GM21526 (cell line): ENCODE measurements at regions not wholly inside any gene's neighbourhood (a gene's known extent, or its start where the extent isn't known, plus 50 kb on each side); places are given as distances from the start of the nearest gene placed in this dataset.

Experiments
- ATAC-seq: cut with Tn5 transposase; IDR thresholded peaks from one replicate; pipeline ENCODE4 v1.9.1; 2021; ENCODE audit warnings: moderate library complexity; ENCODE audit not compliant: unreplicated experiment, low FRiP score

DNA sequence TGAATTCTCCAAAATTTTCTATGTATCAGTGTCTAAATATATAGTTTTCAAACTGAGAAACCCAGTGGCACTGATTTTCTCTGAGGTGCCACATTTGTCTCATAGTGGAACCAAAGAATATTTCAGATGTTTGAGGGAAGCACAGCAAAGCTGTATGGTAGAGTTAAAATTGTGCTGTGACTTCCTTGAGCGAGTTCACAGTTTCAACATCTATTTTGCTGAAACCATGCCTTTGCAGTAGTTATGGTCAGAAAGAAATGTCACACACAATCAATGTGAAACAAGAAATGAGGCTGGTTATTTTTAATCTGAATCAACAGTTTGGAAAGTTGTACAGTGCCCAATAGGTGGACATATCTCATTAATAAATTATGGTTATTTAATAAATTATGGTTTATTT, 394.0 kb upstream of the SPTLC3 start:
- ATAC-seq = no peak

DNA sequence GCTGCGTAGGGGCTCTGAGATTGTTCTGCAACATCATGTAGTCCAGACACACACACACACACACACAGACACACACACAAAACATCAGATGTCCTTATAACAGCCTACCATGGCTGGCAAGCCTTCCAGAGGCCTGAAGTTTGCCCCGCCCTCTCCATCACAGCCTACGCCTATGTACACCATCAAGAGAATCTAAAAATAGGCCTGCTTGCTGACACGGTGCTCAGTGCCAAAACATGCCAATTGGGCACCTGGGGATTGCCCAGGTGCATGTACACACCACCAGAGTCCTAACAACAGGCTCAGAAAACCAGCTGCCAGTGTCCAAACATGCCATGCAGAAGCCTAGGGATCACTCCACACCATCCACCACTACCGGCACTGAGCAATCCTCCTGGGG, 391.7 kb upstream of the SPTLC3 start:
- ATAC-seq = no peak

DNA sequence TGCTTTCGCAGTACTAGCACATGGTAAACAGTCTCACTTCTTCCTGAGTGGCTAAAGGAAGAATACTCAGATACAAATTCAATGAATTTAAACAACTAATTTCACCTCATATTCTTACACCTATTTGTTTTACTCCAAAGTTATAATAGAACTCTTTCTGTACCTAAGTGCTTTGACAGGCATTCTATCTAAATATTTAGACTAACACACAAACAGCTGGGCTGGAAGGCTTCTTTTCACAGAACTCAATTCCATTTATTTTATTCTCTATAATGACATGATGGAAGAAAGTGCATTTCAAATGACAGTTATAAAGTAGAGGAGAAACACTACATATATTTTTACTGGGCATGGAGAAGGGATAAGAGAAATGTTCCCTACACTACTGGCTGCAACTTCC, 384.9 kb upstream of the SPTLC3 start:
- no peak for ATAC-seq

DNA sequence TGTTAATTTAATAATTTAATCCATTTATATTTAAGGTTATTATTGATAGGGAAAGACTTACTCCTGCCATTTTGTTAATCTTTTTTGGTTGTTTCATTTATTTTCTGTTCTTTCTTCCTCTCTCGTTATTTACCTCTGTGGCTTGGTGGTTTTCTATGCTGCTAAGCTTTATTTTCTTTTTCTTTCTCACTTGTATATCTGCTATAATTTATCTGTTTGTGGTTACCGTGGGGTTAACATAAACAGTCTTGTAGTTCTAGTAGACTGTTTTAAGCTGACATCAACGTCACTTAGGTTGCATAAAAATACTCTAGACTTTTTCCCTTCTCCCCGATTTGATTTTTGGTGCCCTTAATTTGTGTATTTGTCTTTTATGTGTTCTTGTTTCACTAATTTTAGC, 381.3 kb upstream of the SPTLC3 start:
- ATAC-seq = no peak

DNA sequence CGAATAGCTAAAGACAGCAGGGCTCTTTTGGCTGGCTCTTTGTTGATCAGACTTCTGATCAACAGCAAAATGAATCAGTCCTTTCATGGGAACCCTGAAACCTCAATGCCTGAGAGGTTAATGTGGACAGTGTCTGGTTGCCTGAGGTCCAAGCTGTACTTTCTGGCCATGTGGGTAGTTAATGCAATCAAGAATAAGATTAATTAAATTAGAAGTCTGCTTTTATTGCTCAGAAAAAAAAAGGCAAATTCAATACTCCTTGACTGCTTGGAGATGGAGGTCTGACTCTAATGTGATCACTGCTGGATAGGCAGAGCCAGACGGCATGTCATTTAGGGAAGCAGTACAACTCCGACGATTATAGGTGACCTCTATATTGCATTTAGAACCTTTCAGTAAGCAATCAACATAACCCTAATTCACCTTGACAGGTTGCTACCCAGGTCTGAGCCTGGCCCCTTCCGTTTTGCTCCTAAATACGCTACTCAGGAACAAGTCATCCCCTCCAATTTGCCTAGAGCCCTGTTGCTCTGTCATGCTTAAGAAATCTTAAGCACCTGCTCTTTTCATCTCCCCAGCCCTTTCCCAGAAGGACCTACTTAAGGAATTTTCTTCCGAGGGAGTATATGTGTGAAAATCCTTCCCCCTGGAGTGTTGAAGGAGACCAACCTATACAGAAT, 370.0 kb upstream of the SPTLC3 start:
- ATAC-seq = no peak

DNA sequence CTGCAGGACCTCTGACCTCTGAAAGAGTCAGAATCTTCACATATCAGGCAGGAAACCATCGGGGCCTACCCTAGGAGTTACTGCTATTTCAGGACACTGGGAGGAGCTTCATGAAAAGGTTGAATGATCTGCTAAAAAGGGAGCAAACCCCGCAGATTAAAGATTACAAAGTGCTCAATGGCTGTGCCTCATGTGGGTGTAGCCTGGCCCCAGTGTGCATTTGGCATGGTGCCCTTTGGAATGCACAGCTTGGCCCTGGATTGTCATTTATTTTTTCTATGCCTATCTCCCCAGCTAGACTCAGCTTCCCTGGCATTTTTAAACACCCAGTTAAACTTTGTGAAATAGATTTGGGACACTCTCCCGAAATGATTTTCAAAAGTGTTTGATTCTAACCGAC, 368.5 kb upstream of the SPTLC3 start:
- ATAC-seq = no peak

DNA sequence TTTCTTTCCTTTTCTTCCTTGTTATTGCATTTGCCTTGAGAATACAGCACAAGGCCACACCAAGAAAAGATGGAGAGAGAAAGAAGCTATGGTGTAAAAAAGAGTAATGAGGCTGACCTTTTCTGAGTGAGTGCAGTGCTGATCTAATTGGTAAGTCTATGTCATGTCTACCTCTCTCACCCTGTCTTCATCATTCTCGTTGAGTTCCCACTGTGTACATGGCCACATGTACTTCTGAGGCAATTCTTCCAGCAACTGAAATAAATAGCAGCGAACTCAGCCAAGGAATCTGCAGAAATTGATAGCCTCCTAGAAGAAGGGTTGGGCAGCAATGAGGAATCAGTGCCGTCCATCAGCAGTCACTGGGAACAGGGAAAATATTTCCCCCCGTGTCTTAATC, 367.2 kb upstream of the SPTLC3 start:
- ATAC-seq = no peak

DNA sequence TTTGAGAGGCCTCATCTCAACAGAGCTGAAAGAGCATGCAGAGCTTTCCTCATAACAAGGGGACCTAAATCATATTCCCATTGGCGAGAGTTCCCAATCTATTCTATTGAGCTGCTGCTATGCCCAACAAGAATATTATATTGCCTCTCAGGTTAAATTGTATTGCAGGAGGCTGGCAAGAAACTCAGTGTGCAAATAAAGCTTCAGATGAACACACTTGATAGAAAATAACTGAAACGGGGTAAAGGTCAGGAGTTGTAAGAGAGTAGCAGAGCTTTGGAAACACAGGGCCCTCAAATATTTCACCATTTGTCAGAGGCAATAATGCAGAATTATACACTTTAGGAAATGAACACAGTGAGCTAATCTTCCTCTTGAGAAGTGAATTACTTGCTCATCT, 364.3 kb upstream of the SPTLC3 start:
- no peak for ATAC-seq

DNA sequence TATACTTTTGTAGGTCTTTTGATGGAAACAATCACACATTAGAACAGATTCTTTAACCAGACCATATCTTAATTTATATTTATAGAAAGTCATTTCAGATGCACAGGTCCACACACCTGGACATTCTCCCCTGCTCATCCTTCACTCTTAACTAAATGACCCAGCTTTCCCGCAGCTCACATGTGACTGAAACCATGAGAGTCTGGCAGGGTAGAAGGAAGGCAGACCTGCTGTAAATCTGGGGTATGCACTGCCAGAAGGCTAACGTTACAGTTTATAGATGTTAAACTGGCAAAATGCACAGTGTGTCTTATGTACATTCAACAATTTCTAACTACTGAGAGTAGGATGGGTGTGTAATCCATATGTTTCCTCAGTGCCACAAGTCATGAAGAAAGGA, 359.5 kb upstream of the SPTLC3 start:
- no peak for ATAC-seq

DNA sequence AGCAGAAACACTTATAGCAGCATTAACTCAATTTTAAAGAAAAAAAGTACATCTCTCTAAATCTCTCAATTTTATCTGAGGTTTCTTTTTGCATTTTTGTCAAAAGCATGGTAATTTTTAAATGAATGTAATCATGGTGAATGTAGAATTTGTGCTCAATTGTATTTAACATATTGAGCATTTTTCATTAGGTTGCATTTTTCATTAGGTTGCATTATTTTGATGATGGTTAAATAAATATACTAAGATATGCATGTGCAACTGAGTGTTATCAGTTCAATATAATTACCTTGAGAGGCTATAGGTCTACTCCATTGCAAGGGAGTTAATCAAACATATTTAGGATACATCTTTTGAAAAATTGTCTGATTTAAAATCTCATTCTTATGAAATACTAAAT, 355.1 kb upstream of the SPTLC3 start:
- no peak for ATAC-seq

DNA sequence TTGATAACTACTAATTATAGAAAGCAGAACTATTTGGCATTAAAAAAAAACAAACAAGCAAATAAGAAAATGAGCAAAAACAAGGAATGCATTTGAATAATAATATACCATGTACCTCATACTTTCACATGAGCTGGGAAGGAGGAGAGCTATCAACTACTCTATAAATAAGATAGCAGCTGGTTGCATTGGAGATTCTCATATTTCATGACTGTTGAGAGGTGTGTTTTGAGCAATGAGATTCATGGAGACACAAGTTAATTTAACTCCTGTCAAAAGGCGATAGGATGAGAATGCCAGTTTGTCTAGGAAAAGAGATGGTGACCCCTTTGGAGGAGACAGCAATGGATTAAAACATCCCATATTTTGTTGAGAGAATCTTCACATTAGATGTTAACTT, 348.8 kb upstream of the SPTLC3 start:
- ATAC-seq = no peak

DNA sequence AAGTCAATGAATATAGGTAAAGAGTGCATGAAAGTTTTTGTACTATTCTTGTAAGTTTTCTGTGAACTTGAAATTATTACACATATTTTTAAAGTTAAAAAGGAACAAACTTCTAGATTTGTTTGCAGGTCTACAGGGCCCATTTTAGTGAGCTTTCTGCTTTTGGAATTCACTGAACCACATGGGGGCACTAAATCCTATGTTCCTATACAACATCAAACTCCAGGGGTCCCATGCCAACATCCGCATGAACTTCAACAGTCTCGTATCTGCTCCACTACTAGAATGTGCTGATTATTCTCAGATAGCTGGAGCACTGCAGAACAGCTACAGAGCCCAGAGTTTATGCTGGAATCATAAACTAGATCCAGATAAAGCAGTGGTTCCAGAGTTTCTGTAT, 347.9 kb upstream of the SPTLC3 start:
- no peak for ATAC-seq

DNA sequence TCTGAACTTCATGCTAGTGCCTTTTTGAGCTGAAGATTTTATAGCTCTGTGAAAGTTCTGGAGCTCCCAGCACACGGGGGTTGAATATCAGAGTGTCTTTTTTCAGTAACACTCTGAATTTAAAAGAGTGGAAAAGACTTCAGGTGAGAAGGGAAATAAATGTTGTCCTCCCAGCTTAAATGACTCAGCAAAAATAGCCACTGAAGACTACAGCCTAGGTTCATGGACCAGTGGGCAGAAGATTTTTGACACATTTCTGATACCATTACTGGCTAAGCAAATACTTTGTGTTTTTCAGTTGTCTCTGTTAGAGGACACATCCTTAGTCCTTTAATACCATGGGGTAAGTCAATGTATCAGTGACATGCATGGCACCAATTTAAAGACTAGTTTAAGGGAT, 338.5 kb upstream of the SPTLC3 start:
- ATAC-seq = no peak

DNA sequence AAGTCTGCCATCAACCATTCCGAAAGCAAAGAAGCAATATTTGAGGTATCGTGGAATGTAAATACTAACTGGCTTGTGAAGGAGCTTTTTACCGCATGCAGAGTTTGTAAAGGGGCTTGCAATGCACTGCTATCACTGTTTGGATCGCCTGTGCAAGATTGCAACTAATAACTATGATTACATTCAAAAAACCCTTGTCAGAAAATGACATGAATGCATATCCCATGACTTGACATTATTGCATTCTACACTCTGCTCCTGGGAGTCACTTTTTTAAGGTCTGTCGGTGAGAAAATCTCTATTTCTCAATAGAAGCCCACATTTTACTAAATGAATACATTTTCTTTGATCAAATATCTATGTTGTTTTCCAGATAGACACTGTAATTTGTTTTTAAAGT, 335.4 kb upstream of the SPTLC3 start:
- no peak for ATAC-seq

DNA sequence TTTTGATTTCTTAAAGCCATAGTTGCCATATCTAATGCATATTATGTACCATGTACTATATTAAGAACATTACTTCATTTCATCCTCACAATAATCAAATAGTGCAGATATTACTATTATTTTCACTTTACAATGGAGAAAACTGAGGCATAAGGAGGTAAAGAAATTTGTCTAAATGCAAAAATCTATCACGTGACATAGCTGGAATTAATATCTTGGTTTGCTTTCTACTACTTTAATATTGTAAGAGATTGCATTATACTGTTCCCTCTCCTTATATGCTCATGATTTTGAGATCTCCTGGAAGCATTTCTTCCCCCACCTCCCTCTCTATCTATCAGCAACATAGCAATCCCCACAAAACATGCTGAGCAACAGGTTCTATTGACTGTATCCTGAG, 330.8 kb upstream of the SPTLC3 start:
- ATAC-seq = no peak

DNA sequence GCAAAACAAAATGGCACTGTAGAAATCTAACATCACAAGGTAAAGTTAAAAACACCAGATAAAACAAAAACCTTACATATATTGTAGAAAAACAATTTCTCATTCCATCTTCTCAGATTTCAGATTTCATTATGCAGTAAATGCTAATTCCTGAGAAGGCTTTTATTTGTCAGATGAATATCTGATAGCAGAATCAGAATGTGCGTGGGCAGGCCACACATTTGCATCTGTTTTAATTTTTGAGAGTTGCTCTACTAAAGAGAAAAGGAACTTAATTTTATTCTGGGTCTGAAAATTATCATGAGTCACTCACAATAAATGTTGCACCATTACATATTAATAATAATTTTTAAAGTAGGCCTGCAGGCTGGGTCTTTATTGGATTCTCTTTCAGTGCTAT, 329.3 kb upstream of the SPTLC3 start:
- no peak for ATAC-seq

DNA sequence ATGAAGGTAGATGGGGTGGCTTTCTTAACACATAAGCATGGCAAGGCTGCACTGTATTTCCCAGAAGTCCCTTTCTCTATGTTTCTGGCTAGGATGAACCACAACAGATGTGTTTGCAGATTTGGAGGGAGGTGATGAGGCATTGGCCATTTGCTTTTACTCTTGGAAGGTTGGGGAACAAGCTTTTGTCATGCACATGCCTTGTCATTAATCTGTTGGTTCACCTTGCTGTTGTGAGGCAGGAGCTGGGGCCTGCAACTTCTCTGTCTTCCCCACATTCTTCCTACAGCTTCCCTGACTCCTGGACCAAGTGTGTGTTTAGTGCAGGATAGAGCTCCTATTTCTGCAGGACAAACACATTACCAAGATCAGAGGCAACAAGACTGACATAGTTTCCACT, 326.2 kb upstream of the SPTLC3 start:
- ATAC-seq = no peak

DNA sequence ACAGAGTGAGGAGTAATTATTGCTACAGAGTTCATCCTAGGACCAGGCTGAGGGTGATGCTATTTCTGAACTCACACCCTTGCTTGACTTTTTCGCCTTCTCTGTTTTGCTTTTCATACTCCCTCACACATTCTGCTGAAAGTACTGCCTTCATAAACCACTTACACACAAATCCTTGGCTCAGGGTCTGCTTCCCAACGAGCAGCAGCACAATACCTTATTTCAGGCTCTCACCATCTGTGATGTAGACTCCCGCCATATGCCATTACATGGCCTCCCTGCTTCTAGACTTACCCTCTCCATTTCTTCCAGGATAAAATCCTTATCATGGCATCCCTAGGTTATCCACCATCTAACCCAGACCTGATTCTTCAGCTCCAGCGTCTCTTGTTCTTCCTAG, 321.3 kb upstream of the SPTLC3 start:
- no peak for ATAC-seq

DNA sequence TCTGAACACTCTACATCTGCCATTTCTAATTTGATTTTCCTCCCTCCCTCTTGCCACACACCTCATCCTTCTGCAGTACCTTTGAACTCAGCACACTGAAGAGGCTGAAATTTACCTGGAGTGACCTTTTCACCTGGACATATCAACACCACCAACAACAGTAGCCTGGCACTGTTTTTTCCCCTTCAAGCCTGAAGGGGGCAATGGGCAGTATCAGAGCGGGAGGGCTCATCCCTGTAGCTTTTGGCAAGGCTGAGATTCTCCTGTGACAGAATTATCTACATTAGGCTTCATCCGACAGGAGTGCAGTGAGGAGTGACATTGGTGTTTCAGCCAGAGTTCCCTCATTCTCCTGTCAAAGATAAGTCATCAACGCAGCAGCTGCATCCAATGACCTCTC, 312.8 kb upstream of the SPTLC3 start:
- ATAC-seq = no peak

DNA sequence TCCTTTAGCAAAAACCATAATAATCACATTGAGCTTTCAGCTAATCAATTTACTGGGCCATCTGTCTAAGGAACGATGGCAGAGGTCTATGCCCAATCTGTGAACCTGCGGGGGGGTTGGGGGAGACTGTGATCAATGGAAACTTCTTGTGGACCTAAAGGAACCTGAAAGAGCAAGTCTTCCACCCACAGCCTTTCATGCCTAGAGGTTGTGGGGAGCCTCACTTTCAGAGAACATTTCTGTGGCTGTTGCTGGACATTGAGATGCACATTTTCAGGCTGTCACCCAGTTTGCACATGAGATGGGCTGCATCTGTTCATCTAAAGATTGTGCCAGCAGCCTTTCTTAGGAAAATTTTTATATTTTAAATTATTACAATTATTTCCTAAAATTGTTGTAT, 310.0 kb upstream of the SPTLC3 start:
- no peak for ATAC-seq

DNA sequence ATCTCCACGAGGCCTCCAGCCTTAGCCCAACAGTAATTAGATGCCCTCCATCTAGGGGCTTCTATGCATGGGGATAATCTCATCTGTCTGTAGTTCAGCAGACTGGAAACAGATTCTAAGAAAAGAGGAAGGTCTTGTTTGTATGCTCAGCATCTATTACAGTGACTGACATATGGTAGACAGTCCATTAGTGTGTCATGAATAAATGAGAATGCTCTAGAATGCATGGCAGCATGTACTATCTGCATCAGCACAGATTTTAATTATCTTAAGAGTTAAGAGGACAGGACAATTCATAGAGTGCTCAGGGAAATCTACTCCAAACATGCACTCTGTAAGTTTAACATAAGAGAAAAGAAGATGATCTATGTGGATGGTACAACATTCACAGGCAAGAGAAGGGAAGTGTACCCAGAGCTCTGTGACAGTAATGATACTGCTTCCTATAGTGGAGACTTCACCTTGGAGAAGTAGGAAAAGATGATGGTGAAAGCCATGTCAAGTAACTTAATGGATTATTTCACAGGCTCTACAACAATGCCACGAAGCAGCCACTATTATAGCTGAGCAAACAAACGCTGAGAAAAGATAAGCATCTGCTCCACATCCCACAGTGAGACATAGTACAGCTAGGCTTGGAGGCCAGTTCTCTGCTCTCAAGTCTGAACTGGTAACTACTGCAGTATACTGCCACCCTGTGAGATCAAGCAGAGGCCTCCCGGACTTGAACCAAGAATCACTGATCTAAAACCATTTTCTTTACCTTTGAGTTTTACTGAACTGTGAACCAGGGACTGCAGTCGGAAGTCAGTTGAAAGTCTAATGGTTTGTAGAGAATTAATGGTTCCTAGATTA, 309.2 kb upstream of the SPTLC3 start:
- no peak for ATAC-seq

DNA sequence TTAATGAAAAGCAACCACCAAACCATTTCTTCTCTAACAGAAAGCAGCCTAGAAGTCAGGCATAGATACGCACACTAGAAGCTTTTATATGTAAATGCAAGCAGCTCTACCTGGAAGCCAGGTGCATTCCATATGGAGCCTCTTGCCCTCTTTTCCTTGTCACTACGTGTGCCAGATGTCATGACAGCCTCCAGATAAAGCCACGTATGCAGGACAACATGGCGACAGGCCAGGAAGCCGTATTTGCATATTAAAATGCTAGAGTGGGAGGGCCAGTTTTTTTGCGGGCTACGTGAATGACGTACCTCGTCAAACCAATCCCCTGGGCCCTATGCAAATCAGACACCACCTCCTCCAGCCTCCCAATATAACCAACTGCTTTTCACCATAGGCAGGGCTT, 308.1 kb upstream of the SPTLC3 start:
- ATAC-seq = no peak
